ENCODE measurements at regions not wholly inside any gene's neighbourhood (a gene's known extent, or its start where the extent isn't known, plus 50 kb on each side); places are given as distances from the start of the nearest gene placed in this dataset.

DNA sequence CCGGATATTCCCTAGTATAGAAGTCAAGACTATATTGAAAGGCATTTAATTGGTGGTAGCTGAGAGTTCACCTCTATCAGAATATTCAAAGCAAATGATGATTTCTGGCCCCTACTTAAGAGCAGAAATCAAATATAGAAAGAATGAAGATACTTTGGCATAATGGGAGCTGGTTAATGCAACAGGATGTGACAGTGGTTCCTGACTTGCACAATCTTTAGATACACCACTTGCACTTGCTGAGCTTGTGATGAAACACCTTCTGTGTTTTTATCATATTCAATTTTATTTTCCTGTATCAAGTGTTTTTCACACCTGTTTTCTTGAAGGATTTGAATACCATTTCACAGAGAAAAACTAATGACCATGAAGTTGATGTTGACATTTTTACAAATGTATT is 124.1 kb upstream of the CDH19 start:
- DNase-seq, result no peak

DNA sequence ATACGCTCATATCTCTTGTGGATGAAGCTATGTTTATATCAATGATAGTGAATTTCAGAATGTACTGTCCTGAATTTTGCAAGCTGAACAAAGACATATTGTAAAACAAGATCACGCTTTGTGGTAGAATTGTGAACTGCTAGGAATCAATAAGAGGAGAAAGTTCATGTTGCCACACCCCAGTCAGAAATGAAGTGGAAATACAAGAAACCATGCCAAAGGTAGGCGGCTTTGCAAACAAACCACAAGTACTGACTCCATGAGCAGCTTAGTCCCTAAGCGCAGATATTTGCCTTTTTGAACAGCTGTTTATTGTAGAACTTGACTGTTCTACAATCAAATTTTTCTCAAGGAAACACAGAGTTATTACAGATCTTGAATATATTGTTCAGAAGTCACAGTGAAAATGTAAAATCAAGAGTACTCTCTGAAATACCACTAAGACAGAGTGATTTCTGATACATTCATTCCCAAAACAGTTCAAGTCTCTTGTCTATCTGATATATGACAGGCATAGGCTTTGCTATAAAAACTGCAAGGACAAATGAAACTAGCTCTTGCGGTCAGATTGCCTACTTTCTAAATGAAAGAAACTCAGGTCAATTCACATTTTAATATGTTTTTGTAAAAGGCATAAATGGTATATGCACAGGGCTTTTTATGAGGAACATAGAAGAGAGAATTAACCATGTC is 120.9 kb upstream of the CDH19 start:
- no peak for DNase-seq

DNA sequence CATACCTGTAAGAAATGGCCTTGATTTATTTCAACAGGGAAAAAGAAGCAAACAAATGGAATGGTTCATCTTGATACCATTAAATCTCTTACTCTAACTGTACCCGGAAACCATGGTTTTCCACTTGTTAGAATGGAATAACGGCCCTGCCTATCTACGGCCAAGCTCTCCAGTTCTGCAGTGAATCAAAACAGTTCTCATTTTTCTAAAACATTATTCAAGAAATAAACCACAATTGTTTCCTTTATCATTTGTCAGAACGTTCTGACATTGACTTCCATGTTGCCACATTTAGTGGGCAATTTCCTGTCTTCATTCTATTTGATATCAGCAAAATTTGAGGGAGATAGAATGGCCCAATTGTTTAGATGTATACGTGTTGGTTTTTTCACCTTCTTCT is 118.8 kb upstream of the CDH19 start:
- no peak for DNase-seq

DNA sequence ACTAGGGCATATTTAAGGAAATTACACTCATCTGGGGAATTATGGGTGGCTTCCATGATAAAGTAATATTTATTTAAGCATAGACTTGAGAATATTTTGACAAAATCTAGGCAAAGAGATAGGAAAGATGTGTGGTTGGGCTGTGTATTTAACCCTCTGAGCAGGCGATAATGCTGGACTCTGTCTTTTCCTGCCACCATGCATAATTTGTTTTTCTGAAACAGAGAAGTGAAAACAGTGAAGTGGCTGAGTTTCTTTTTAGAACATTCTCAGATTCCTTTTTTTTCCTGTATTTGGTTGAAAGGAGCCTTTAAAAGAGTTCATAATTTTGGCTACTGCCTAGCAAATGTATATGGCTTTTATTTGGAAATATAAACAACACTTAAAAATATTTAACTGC is 104.8 kb upstream of the CDH19 start:
- DNase-seq, result no peak

DNA sequence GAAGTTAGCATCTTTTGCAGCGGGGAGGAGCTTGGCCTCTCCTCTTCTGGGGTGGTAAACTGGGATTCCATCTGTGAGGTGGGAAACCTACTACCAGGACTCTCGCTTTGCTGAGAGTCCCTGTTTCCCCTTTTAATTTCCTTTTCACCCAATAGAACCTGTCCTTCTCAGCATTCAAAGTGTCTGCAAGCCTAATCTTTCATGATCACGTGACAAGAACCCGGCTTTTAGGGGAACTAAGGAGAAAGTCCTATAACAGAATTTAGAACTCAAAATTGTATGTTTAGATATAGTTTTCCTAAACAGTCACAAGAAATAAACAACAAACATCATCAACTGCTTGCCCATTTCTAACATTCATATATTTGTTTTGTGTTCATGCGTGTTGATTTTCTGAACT is 103.6 kb upstream of the CDH19 start:
- peak; percentile 17 for DNase-seq

DNA sequence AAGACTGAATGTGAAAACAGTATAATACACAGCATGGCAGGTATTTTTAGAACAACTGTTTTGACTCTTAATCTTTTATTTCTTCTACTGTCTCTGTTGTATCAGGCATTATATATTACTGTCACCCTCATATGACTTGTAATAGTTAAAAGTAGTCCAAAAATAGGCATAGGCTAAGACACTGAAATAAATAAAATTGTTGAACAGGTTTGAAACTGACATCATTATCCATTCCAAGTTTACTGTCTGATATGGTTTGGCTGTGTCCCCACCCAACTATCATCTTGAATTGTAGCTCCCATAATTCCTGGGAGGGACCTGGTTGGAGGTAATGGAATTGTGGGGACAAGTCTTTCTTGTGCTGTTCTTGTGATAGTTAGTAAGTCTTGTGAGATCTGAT is 91.4 kb upstream of the CDH19 start:
- DNase-seq, result no peak

DNA sequence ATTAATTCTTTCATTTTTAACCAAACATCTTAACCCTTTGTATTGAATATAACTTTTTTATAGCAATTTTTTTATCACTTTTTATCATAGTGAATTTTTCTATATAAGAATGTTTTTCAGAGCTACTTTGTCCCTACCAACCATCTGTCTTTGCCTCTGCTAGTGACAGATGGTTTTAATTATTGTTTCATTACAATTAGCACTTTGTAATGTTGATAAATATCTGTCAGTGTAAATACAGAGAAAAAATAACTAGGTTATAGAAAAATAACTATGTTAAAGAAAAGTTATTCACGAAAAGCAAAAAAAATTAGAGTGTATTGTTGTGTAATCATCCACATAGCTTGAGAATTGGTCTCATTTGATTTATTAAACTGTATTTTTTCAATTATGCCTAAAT is 91.0 kb upstream of the CDH19 start:
- no peak for DNase-seq

DNA sequence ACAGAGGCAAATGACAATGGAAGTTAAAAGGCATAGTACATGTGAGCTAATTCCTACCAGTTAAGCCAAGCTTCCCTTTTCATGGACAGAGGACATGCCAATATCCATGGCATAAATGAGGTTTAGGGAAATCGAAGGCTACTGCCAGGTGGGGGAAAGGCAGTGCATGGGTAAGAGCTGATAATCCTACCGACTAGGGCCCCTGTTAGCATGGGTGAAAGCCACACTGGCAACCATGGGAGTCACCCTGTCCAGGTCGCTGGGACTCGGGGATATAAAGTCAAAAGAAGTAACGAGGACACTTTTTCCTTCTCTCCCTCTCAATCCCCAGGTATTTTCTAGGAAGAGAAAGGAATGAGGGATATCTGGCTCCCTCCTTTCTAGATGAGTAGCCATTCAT is 83.7 kb upstream of the CDH19 start:
- no peak for DNase-seq

DNA sequence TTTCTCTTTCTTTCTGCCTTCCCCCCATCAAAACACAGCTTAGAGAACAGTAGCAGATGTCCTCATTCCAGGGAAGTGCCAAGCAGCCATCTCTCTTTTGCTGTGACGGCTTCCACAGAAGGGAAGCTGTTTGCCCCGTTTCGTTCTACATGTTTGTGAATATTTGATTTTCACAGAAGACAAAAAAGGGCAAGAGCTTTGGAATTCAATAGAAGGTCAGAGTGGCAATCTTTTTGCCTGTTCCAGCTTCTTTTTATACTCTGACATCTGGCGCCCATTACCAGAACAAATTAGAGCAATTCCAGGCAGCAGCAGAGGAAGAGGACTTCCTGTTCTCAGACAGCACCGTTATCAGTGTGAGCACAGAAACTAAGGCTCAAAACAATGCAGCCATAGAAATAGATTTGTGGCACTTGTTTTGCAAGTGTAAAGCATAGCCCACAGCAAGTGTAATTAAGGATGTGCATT is 79.0 kb upstream of the CDH19 start:
- DNase-seq, result peak; percentile 84

DNA sequence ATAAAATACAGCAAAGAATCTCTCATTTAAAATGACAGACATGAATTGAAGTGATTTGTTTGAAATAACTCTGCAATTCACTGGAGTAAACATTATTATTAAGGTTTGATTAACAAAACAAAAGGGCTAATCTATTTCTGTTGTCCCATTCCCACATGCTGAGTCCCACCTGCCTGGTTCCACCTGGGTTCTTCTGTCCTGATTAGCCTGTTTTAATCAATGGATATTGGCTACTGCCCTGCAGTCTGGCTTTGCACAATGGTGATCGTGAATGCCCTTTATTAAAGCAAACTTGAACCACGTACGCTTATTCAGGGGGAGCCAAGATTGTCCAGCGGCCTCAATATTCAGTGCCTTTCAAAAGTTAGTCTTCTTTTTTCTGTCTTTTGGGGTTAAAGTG is 72.8 kb upstream of the CDH19 start:
- DNase-seq, result no peak

DNA sequence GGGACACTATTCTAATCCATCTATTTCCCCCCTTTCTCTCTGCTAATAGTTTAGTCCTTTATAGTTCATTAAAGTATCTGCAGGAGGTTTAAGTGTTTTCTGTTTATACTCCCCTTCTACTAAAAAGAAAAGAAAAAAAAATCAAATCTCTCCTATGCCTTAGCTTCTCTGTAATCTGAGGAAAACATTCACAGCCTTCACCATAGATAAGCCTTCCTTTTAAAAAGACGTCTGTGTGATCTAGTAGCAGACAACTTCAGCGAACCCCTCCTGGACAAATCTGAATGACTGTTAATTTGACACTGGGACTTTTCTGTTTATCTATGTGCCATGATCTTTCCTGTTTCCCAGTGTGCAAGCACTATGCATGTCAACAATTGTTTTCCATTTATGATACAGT is 70.4 kb upstream of the CDH19 start:
- DNase-seq, result peak; percentile 58

DNA sequence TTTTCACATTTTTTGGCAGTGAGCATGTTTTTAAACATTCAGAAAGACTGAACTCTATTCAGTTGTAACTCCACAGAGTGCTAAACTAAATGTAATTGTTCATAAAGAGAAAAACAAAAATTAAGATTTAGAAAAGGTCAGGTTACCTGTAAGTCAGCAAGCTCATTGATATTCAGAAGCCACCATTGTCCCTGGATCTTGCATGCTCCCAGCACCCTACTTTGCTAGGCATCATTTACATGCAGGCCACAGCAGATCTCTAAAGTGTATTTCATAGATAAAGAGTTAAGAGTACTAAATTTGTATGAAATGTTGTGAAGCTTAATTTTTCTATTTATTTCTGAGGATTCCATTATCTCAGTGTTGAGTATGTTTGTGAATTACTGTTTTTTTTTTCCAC is 64.8 kb upstream of the CDH19 start:
- no peak for DNase-seq

DNA sequence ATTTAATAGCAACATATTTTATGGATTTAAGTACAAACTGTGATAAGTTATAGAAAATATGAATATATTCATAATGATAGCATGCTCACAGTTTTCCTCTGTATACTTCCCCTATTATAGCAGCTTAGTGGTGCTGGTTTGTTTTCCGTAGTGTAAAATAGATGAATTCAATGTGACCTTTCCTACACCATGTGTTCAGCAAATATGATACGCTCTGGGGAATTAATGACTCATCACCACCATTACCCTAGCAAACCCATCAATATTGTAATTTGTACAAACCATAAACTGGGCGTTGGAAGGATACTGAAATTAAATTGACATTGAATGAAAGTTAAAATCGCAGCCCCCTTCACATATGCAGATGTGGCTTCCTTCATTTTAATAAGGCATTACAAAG is 58.7 kb upstream of the CDH19 start:
- DNase-seq, result no peak

DNA sequence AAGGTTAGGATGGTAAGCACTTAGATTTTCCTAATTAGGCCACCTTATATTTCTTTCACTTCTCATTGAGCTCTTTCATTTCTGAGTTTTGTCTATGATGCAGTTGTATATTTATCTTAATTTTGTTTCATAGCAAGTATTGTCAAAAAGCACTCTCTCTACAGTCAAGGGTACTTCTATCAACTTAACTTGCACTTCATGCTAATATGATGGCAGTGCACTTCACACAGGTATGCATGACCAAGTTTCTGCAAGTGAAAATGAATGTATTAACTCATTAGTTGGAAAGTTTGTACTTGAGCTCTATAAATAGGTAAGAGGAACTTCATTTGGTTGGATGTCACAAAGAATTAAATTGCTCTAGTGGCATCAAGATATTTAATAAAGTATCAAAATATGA is 51.5 kb upstream of the CDH19 start:
- no peak for DNase-seq
